Brain microvascular endothelial cell (primary cell): ENCODE measurements at regions not wholly inside any gene's neighbourhood (a gene's known extent, or its start where the extent isn't known, plus 50 kb on each side); places are given as distances from the start of the nearest gene placed in this dataset.

Source experiments
- DNase-seq: peaks from one replicate; pipeline ENCODE4 v3.0.0-alpha.2; 2020
- H3K27ac ChIP-seq: fragments of 250-450 bp; sonication (Bioruptor Pico); 2 replicates; pipeline ENCODE4 v1.5.1; 2020; ENCODE audit warnings: mild to moderate bottlenecking, moderate library complexity
- H3K27me3 ChIP-seq: fragments of 250-450 bp; sonication (Bioruptor Pico); replicated peaks from 2 replicates; pipeline ENCODE4 v1.5.1; 2020; ENCODE audit warnings: mild to moderate bottlenecking
- H3K36me3 ChIP-seq: fragments of 250-450 bp; sonication (Bioruptor Pico); replicated peaks from 2 replicates; pipeline ENCODE4 v1.5.1; 2020; ENCODE audit warnings: mild to moderate bottlenecking
- H3K4me3 ChIP-seq: 2 replicates; pipeline ENCODE4 v1.5.1; 2011; ENCODE audit warnings: low read depth, mild to moderate bottlenecking, control low read depth, low read length, moderate library complexity
- in situ Hi-C: cut with HindIII; loops from 2 replicates; pipeline ENCODE4 v1.10.0; 2017; ENCODE audit warnings: low sequenced_read_pairs, low pct_ligation_motif_present
- TF ChIP-seq, protein P1 (sequence below): IDR thresholded peaks from 2 replicates; pipeline ENCODE4 v1.5.1; 2011; ENCODE audit warnings: low read depth, mild to moderate bottlenecking, moderate library complexity, low read length, control low read depth, inconsistent platforms; ENCODE audit errors: missing control alignments

DNA sequence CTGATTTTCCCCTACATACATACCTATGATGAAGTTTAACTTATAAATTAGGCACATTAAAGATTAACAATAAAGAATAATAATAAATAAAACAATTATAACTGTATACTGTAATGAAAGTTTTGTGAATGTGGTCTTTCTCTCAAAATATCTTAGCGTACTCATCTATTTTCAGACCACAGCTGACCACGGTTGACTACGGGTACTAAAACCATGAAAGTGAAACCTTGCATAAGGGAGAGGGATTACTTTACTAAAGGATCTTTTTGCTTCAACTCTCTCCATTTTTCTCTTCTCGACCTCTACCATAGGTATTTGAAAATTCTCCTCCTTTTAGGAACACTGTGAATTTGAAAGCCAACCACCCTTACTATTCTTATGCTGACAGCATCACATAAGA is 475.5 kb downstream of the CETN3 start:
- Histone ChIP-seq H3K27ac (no peak overlapping the region), H3K4me3 (no peak overlapping the region), H3K36me3 (no peaks in the 10 kb centered on the region), H3K27me3 (no peaks in the 10 kb centered on the region)
- no peak for DNase-seq
- TF ChIP-seq, protein P1, sequence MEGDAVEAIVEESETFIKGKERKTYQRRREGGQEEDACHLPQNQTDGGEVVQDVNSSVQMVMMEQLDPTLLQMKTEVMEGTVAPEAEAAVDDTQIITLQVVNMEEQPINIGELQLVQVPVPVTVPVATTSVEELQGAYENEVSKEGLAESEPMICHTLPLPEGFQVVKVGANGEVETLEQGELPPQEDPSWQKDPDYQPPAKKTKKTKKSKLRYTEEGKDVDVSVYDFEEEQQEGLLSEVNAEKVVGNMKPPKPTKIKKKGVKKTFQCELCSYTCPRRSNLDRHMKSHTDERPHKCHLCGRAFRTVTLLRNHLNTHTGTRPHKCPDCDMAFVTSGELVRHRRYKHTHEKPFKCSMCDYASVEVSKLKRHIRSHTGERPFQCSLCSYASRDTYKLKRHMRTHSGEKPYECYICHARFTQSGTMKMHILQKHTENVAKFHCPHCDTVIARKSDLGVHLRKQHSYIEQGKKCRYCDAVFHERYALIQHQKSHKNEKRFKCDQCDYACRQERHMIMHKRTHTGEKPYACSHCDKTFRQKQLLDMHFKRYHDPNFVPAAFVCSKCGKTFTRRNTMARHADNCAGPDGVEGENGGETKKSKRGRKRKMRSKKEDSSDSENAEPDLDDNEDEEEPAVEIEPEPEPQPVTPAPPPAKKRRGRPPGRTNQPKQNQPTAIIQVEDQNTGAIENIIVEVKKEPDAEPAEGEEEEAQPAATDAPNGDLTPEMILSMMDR: no peak
- in situ Hi-C loops: no loop called here

DNA sequence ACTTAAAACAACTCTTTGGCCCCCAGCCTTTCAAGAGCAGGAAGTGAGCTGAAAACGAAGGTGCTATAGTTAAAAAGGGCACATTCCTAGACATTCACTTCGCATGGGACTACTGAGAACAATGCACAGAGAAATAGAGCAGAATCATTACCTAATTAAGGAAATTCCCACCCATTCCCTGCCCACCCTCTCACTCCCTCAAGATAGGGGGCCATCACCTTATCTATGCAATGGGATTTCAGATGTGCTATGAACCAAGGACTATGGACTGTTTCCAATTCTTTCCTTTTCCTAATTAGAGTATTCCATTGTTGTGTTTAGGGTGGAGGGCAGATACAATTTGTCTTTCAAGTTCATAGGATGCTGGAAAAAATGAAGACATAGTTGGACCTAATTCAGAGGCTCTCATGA is 476.8 kb downstream of the CETN3 start:
- in situ Hi-C loops: no loop called here
- H3K27me3 ChIP-seq: no peaks in the 10 kb centered on the region
- H3K36me3 ChIP-seq: no peaks in the 10 kb centered on the region
- TF ChIP-seq, protein P1: no peak
- H3K4me3 ChIP-seq: no peak overlapping the region
- H3K27ac ChIP-seq: no peak overlapping the region
- DNase-seq: no peak

DNA sequence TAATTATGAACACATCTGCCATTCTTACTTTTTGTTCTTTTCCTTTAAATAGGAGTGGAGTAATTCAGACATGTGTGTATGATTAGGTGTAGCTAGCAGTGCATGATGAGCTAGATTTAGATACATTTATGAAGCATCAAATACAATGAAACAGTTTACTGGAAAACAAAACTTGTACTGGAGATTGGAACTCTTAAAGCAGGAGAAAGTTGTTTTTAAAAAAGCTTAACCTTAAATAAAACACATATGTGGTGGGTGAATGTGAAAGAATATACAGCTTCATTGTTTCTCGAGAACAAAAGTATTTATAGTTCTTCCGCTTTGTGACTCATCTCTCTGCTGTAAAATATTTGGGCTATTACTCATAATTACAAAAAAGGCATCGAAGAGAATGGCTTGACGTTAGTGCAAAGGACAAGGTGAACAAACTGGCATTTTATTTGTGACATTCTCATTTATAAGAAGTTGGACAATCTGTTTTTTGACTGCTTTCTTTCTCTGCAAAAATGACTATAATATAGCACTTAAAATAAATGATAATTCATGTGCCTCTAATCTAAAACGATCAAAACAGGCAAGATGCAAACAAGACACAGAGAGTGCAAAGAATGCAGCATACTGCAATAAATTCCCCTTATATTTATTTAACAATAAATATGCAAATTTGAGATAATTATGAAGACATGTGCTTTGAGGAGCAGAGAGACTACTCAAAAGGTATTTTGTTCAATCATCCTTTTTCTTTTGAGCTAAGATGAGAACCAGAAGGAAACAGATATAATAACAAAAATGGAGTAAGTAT is 478.8 kb downstream of the CETN3 start:
- H3K27me3 ChIP-seq: no peaks in the 10 kb centered on the region
- H3K36me3 ChIP-seq: no peaks in the 10 kb centered on the region
- in situ Hi-C loops: no loop called here
- DNase-seq: peak; percentile 18
- no peak overlapping the region for H3K4me3 ChIP-seq
- TF ChIP-seq, protein P1: no peak
- peak overlapping the region; percentile 41 for H3K27ac ChIP-seq

DNA sequence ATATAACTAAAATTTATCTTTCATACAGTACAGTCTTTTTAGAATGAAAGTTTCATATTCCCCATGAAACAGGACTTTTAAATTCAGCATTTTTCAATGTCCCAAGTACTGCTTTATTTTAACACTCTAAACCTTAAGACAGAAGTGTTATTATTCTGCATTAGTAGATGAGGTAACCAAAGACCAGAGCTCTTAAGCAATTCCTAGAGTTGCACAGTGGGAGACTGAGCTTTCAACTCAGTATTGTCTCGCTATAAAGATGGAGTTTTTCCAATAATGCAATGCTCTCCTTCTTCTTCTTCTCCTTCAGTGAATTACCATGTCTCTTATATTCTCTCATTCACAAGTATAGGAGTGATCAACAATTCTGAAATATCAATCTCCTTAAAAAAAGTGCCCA is 479.7 kb downstream of the CETN3 start:
- TF ChIP-seq, protein P1: no peak
- H3K36me3 ChIP-seq: no peaks in the 10 kb centered on the region
- in situ Hi-C loops: no loop called here

DNA sequence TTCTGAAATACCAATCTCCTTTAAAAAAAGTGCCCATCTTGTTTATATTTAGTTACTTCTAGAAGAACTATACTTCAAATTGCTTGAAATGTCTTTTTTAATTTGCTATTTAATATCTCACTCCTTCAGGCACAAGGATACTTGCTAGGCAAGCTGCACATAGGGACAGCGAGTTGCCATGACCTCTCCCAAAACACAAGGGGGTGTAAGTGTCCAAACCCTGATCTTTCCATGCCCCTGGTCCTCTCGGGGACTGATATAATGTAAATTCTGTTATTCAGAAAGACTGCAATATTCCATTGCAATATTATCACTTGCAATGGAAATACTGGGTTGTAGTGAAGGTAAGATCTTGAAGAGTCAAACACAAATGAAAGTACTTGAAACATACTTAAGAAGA is 480.4 kb downstream of the CETN3 start:
- in situ Hi-C loops: no loop called here
- Histone ChIP-seq H3K27me3 (no peaks in the 10 kb centered on the region), H3K36me3 (no peaks in the 10 kb centered on the region), H3K27ac (no peak overlapping the region), H3K4me3 (no peak overlapping the region)
- TF ChIP-seq, protein P1: peak; percentile 26
- no peak for DNase-seq

More for the DNA sequence above, 479.7 kb downstream of the CETN3 start:
- Histone ChIP-seq H3K4me3 (no peak overlapping the region), H3K27ac (no peak overlapping the region), H3K27me3 (no peaks in the 10 kb centered on the region)
- DNase-seq: no peak

DNA sequence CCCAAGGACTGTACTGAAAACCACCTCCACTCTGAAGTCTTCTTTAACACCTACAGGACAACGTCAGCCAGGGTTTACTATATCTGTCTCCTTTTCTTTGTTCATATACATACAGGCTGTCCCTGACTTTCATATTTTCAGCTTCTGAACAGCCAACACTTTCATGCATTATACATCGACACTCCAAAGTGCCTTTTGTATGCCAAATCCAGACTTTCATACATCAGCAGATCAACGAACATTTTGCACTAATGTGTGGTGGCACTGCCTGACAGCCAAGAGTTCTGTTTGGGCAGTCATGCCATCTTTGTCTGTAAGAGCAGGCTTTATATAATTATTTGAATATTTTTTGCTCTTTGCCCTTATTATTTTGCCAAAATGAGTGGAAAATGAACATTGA is 487.4 kb downstream of the CETN3 start:
- TF ChIP-seq, protein P1: no peak
- no peak overlapping the region for H3K4me3 ChIP-seq
- in situ Hi-C loops: no loop called here
- H3K27ac ChIP-seq: no peak overlapping the region
- no peaks in the 10 kb centered on the region for H3K27me3 ChIP-seq
- DNase-seq: no peak
- no peaks in the 10 kb centered on the region for H3K36me3 ChIP-seq
